IMR-90 (cell line): ENCODE measurements at regions not wholly inside any gene's neighbourhood (a gene's known extent, or its start where the extent isn't known, plus 50 kb on each side); places are given as distances from the start of the nearest gene placed in this dataset.

Source experiments
- ATAC-seq: fragments of 200-7000 bp; cut with Tn5 transposase; 2 replicates; pipeline ENCODE4 v1.9.1; 2020; ENCODE audit warnings: low read depth, mild to moderate bottlenecking, moderate library complexity
- BruUV-seq: library from RNA; stranded (reverse); fragments of 400-500 nt; replicated peaks from 2 replicates; lab custom pipeline; 2021; lab: Mats Ljungman, UMichigan
- CTCF ChIA-PET: fragments of 300-600 bp; formaldehyde crosslinking; extraction: SDS; loops from one replicate; lab custom pipeline; 2021; ENCODE audit warnings: antibody characterized with exemption; lab: Yijun Ruan, JAX
- POLR2A ChIA-PET: fragments of 300-600 bp; sonication (Branson Sonifier 250); formaldehyde crosslinking; loops from one replicate; lab custom pipeline; 2022; ENCODE audit warnings: antibody characterized with exemption; ENCODE audit not compliant: unreplicated experiment; lab: Charles Lee
- DNase-seq: peaks from one replicate; pipeline ENCODE4 v3.0.0; 2013
- H2AFZ ChIP-seq: replicated peaks from 2 replicates; pipeline ENCODE3; 2013; ENCODE audit warnings: low read length, mild to moderate bottlenecking; ENCODE audit not compliant: poor library complexity
- H2AK5ac ChIP-seq: 2 replicates; pipeline ENCODE4 v1.6.1; 2013; ENCODE audit warnings: low read depth, low read length, inconsistent platforms
- H2AK9ac ChIP-seq: replicated peaks from 2 replicates; pipeline ENCODE3; 2013; ENCODE audit warnings: mild to moderate bottlenecking, low read depth, low read length, moderate library complexity; ENCODE audit not compliant: poor library complexity
- H2BK120ac ChIP-seq: 2 replicates; pipeline ENCODE4 v1.6.1; 2013; ENCODE audit warnings: low read depth, low read length, inconsistent platforms
- H2BK15ac ChIP-seq: 3 replicates; pipeline ENCODE4 v1.6.1; 2013; ENCODE audit warnings: low read depth, low read length, inconsistent platforms
- H2BK20ac ChIP-seq: 2 replicates; pipeline ENCODE4 v1.6.1; 2013; ENCODE audit warnings: low read depth, mild to moderate bottlenecking, inconsistent platforms, low read length, moderate library complexity
- H2BK5ac ChIP-seq: 2 replicates; pipeline ENCODE4 v1.6.1; 2013; ENCODE audit warnings: mild to moderate bottlenecking, low read depth, low read length, inconsistent platforms; ENCODE audit not compliant: poor library complexity, severe bottlenecking
- H3K14ac ChIP-seq: replicated peaks from 2 replicates; pipeline ENCODE4 v1.6.1; 2013; ENCODE audit warnings: low read depth, low read length, inconsistent platforms
- H3K18ac ChIP-seq: 2 replicates; pipeline ENCODE4 v1.6.1; 2013; ENCODE audit warnings: low read depth, low read length, control low read depth
- H3K23ac ChIP-seq: 2 replicates; pipeline ENCODE4 v1.6.1; 2013; ENCODE audit warnings: low read depth, low read length, inconsistent platforms
- H3K27ac ChIP-seq: 2 replicates; pipeline ENCODE4 v1.5.1; 2013; ENCODE audit warnings: mild to moderate bottlenecking, control low read depth, low read length; ENCODE audit not compliant: insufficient read depth
- H3K27me3 ChIP-seq: 2 replicates; pipeline ENCODE4 v1.6.1; 2013; ENCODE audit warnings: low read length; ENCODE audit not compliant: control insufficient read depth, insufficient read depth
- H3K36me3 ChIP-seq: 2 replicates; pipeline ENCODE4 v1.6.1; 2013; ENCODE audit warnings: low read length, mixed read lengths; ENCODE audit not compliant: control insufficient read depth, insufficient read depth
- H3K4ac ChIP-seq: 2 replicates; pipeline ENCODE4 v1.6.1; 2013; ENCODE audit warnings: low read depth, low read length, inconsistent platforms
- H3K4me1 ChIP-seq: 2 replicates; pipeline ENCODE4 v1.6.1; 2013; ENCODE audit warnings: low read length, mixed read lengths; ENCODE audit not compliant: control insufficient read depth, insufficient read depth
- H3K4me2 ChIP-seq: 2 replicates; pipeline ENCODE4 v1.6.1; 2013; ENCODE audit warnings: low read depth, mild to moderate bottlenecking, control low read depth, low read length, moderate library complexity
- H3K4me3 ChIP-seq: 2 replicates; pipeline ENCODE4 v1.5.1; 2013; ENCODE audit warnings: low read depth, mild to moderate bottlenecking, control low read depth, low read length, moderate library complexity; ENCODE audit not compliant: insufficient read depth
- H3K56ac ChIP-seq: 2 replicates; pipeline ENCODE4 v1.6.1; 2013; ENCODE audit warnings: low read length, inconsistent platforms; ENCODE audit not compliant: insufficient read depth; ENCODE audit errors: extremely low read depth
- H3K79me1 ChIP-seq, 2 experiments: 2 replicates each; pipeline ENCODE4 v1.6.1; 2013; ENCODE audit warnings: low read length in 2 of 2, inconsistent platforms in 1 of 2, low read depth in 1 of 2
- H3K9ac ChIP-seq: 2 replicates; pipeline ENCODE4 v1.6.1; 2013; ENCODE audit warnings: low read depth, low read length, control low read depth
- H3K9me1 ChIP-seq: 2 replicates; pipeline ENCODE4 v1.6.1; 2013; ENCODE audit warnings: low read length, inconsistent platforms; ENCODE audit not compliant: insufficient read depth
- H3K9me3 ChIP-seq: 2 replicates; pipeline ENCODE4 v1.6.1; 2013; ENCODE audit warnings: low read length; ENCODE audit not compliant: control insufficient read depth, insufficient read depth
- H4K20me1 ChIP-seq: 2 replicates; pipeline ENCODE4 v1.6.1; 2013; ENCODE audit warnings: low read length, inconsistent platforms; ENCODE audit not compliant: insufficient read depth
- H4K5ac ChIP-seq: 2 replicates; pipeline ENCODE4 v1.6.1; 2013; ENCODE audit warnings: mild to moderate bottlenecking, low read depth, low read length, control low read depth
- H4K8ac ChIP-seq, 2 experiments: 2 replicates each; pipeline ENCODE4 v1.6.1; 2013; ENCODE audit warnings: low read depth in 2 of 2, low read length in 2 of 2, control low read depth in 1 of 2, inconsistent platforms in 1 of 2
- H4K91ac ChIP-seq: 2 replicates; pipeline ENCODE4 v1.6.1; 2013; ENCODE audit warnings: low read depth, low read length, inconsistent platforms; ENCODE audit not compliant: insufficient read depth
- BHLHE40 ChIP-seq: fragments of 150-350 bp; IDR thresholded peaks from 2 replicates; pipeline ENCODE4 v1.6.1; 2016; ENCODE audit warnings: mild to moderate bottlenecking, low read depth, low read length
- CEBPB ChIP-seq: IDR thresholded peaks from 2 replicates; pipeline ENCODE4 v1.6.1; 2012; ENCODE audit warnings: low read depth, low read length, improper control_type of control experiment
- CHD1 ChIP-seq: IDR thresholded peaks from 2 replicates; pipeline ENCODE4 v1.6.1; 2012; ENCODE audit warnings: low read depth, low read length, improper control_type of control experiment
- ELK1 ChIP-seq: fragments of 150-350 bp; IDR thresholded peaks from 2 replicates; pipeline ENCODE4 v1.6.1; 2016; ENCODE audit warnings: low read depth, mild to moderate bottlenecking, low read length, moderate library complexity, borderline replicate concordance
- FOS ChIP-seq: fragments of 150-350 bp; IDR thresholded peaks from 2 replicates; pipeline ENCODE4 v1.6.1; 2016; ENCODE audit warnings: low read depth, low read length
- MAFK ChIP-seq: IDR thresholded peaks from 2 replicates; pipeline ENCODE4 v1.6.1; 2012; ENCODE audit warnings: low read depth, low read length, improper control_type of control experiment
- MAZ ChIP-seq: IDR thresholded peaks from 2 replicates; pipeline ENCODE4 v1.6.1; 2012; ENCODE audit warnings: low read depth, mild to moderate bottlenecking, low read length, improper control_type of control experiment, moderate library complexity, borderline replicate concordance
- MXI1 ChIP-seq: IDR thresholded peaks from 2 replicates; pipeline ENCODE4 v1.6.1; 2012; ENCODE audit warnings: low read depth, mild to moderate bottlenecking, low read length, moderate library complexity, borderline replicate concordance
- NFE2L2 ChIP-seq: fragments of 150-350 bp; IDR thresholded peaks from 2 replicates; pipeline ENCODE4 v1.6.1; 2016; ENCODE audit warnings: low read depth, mild to moderate bottlenecking, low read length
- POLR2A ChIP-seq: IDR thresholded peaks from 2 replicates; pipeline ENCODE4 v1.6.1; 2012; ENCODE audit warnings: mild to moderate bottlenecking, low read depth, low read length
- RAD21 ChIP-seq: IDR thresholded peaks from 2 replicates; pipeline ENCODE4 v1.6.1; 2012; ENCODE audit warnings: low read length, improper control_type of control experiment
- RCOR1 ChIP-seq: IDR thresholded peaks from 2 replicates; pipeline ENCODE4 v1.6.1; 2012; ENCODE audit warnings: mild to moderate bottlenecking, low read length, improper control_type of control experiment; ENCODE audit not compliant: insufficient replicate concordance
- RFX5 ChIP-seq: IDR thresholded peaks from 2 replicates; pipeline ENCODE4 v1.8.0; 2012; ENCODE audit warnings: low read depth, mild to moderate bottlenecking, low read length, moderate library complexity
- SMC3 ChIP-seq: fragments of 150-350 bp; IDR thresholded peaks from 2 replicates; pipeline ENCODE4 v1.6.1; 2016; ENCODE audit warnings: low read depth, mild to moderate bottlenecking, antibody characterized with exemption, low read length, moderate library complexity
- USF2 ChIP-seq: fragments of 150-350 bp; IDR thresholded peaks from 2 replicates; pipeline ENCODE4 v1.6.1; 2017; ENCODE audit warnings: mild to moderate bottlenecking, antibody characterized with exemption, low read length, low read depth
- WGBS, 2 experiments: methylation state at CpG; one replicate each; pipeline versions ENCODE4 v1.1.5 to v1.1.7; 2013; ENCODE audit warnings: missing lambda C conversion rate in 2 of 2; ENCODE audit not compliant: insufficient read length in 1 of 2; ENCODE audit errors: extremely low coverage in 2 of 2; 5-methylcytosine and 5-hydroxymethylcytosine counted together
- dilution Hi-C: fragments of 300-500 bp; cut with HindIII; formaldehyde crosslinking; loops from one replicate; pipeline ENCODE4 v1.14.3; 2018; ENCODE audit warnings: low sequenced_read_pairs; ENCODE audit not compliant: unreplicated experiment
- in situ Hi-C: fragments of 300-500 bp; cut with MboI; formaldehyde crosslinking; loops from 3 replicates; pipeline ENCODE4 v1.14.3; 2019; ENCODE audit warnings: low sequenced_read_pairs, inconsistent platforms, mixed read lengths
- intact Hi-C: fragments of 100-400 bp; cut with micrococcal nuclease; formaldehyde crosslinking; loops from 2 replicates; pipeline ENCODE4 v1.10.0; 2022
- TF ChIP-seq, protein P1 (sequence below): conservative IDR thresholded peaks from 2 replicates; pipeline ENCODE4 v1.5.1; 2012; ENCODE audit warnings: mild to moderate bottlenecking, low read depth, low read length, improper control_type of control experiment

GRCh38 chr13:107358866-107359265 lies 790.9 kb upstream of the ARGLU1 start:
- Histone ChIP-seq H4K20me1 (no peaks in the 10 kb centered on the region), H2BK20ac (peak overlapping the region; percentile 74; the same call in 1 of the 2 replicates), H3K9me3 (no peaks in the 10 kb centered on the region), H3K9ac (no peak overlapping the region), H3K27ac (no peak overlapping the region), H3K18ac (peak overlapping the region; percentile 45; the same call in 1 of the 2 replicates), H3K4me1 (peaks cover 11% of the 10 kb centered on the region; the same call in 1 of the 2 replicates), H3K9me1 (peaks cover 6% of the 10 kb centered on the region; the same call in 1 of the 2 replicates), H3K4ac (peak overlapping the region; percentile 45; the same call in 1 of the 2 replicates), H3K14ac (peak overlapping the region; percentile 76; the same call in 1 of the 2 replicates), H2AK9ac (no peak overlapping the region), H3K23ac (peak overlapping the region; percentile 53; the same call in 1 of the 2 replicates), H3K4me3 (no peak overlapping the region), H3K4me2 (no peak overlapping the region), H3K79me1 (peaks cover 25 to 43% of the 10 kb centered on the region in 2 experiments), H3K36me3 (no peaks in the 10 kb centered on the region; the same call in 1 of the 2 replicates), H2BK15ac (no peak overlapping the region), H4K5ac (no peak overlapping the region), H4K8ac (peak overlapping the region; percentile 9 to 60; a peak in 2 of 4 replicates), H2AK5ac (no peak overlapping the region), H2BK5ac (peak overlapping the region; percentile 28), H4K91ac (no peak overlapping the region), H2BK120ac (peak overlapping the region; percentile 50), H3K27me3 (no peaks in the 10 kb centered on the region), H2AFZ (no peak overlapping the region), H3K56ac (no peak overlapping the region)
- intact Hi-C loops (no loop called here), in situ Hi-C loops (loop anchor here (25.0 kb wide), 1 partner anchor 803 kb away; no protein-coding TSS in a partner anchor), dilution Hi-C loops (no loop called here)
- TF ChIP-seq RFX5 (no peak), NFE2L2 (no peak), MXI1 (no peak), USF2 (no peak), RCOR1 (no peak), BHLHE40 (no peak), FOS (no peak), SMC3 (no peak), ELK1 (no peak), RAD21 (no peak), CEBPB (no peak), MAZ (no peak), POLR2A (no peak), MAFK (no peak), CHD1 (no peak)
- TF ChIP-seq, protein P1, sequence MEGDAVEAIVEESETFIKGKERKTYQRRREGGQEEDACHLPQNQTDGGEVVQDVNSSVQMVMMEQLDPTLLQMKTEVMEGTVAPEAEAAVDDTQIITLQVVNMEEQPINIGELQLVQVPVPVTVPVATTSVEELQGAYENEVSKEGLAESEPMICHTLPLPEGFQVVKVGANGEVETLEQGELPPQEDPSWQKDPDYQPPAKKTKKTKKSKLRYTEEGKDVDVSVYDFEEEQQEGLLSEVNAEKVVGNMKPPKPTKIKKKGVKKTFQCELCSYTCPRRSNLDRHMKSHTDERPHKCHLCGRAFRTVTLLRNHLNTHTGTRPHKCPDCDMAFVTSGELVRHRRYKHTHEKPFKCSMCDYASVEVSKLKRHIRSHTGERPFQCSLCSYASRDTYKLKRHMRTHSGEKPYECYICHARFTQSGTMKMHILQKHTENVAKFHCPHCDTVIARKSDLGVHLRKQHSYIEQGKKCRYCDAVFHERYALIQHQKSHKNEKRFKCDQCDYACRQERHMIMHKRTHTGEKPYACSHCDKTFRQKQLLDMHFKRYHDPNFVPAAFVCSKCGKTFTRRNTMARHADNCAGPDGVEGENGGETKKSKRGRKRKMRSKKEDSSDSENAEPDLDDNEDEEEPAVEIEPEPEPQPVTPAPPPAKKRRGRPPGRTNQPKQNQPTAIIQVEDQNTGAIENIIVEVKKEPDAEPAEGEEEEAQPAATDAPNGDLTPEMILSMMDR, result no peak
- no TSS peak for BruUV-seq
- CTCF ChIA-PET, result no interaction called here
- WGBS, 2 experiments, result no CpG with 5 or more reads among the region's 1 CpG
- POLR2A ChIA-PET, result interaction anchor here (0.7 kb wide), 1 partner anchor 173 kb away, joined by 3 read pairs; no protein-coding TSS in a partner anchor
- ATAC-seq, result no peak
- no peak for DNase-seq
